ENCODE measurements at regions not wholly inside any gene's neighbourhood (a gene's known extent, or its start where the extent isn't known, plus 50 kb on each side); places are given as distances from the start of the nearest gene placed in this dataset.

- Histone ChIP-seq H2AK5ac (ENCODE audit: low read depth, low read length) (no peak overlapping the region), H3K23me2 (ENCODE audit: low read depth, low read length) (no peaks in the 10 kb centered on the region), H2BK20ac (ENCODE audit: low read length) (no peak overlapping the region), H2BK12ac (ENCODE audit: low read depth, low read length) (no peak overlapping the region), H3K79me2 (ENCODE audit: control insufficient read depth in 1 of 2, insufficient read depth in 2 of 2, low read length in 2 of 2) (no peaks in the 10 kb centered on the region), H3K36me3 (ENCODE audit: control insufficient read depth in 2 of 4, insufficient read depth in 4 of 4, low read length in 3 of 4) (no peaks in the 10 kb centered on the region), H3K27ac (ENCODE audit: low read depth, low read length) (no peak overlapping the region), H3K79me1 (ENCODE audit: low read depth, low read length) (no peaks in the 10 kb centered on the region), H3K56ac (replicated peaks; ENCODE audit: insufficient read length, low read depth, low read length) (no peak overlapping the region), H3K9me3 (ENCODE audit: insufficient read depth in 2 of 2, low read depth in 1 of 2, low read length in 1 of 2) (no peaks in the 10 kb centered on the region; a peak in 1 of 4 replicates), H2BK15ac (ENCODE audit: low read length) (no peak overlapping the region), H3K18ac (ENCODE audit: extremely low read depth, low read length) (no peak overlapping the region), H3K14ac (ENCODE audit: insufficient read length) (no peak overlapping the region), H3K4me3 (ENCODE audit: extremely low read depth in 1 of 4, insufficient read depth in 2 of 4, low read depth in 3 of 4, low read length in 4 of 4) (no peak overlapping the region), H4K91ac (replicated peaks; ENCODE audit: insufficient read length, low read length) (no peak overlapping the region), H3K4me1 (replicated peaks in 1 of 4; ENCODE audit: control insufficient read depth in 3 of 4, insufficient read depth in 4 of 4, low read length in 3 of 4) (no peaks in the 10 kb centered on the region), H2BK120ac (replicated peaks; ENCODE audit: low read depth, low read length) (no peak overlapping the region), H4K20me1 (replicated peaks in 1 of 2; ENCODE audit: control insufficient read depth in 1 of 2, insufficient read depth in 2 of 2, low read length in 2 of 2) (no peaks in the 10 kb centered on the region), H2AFZ (ENCODE audit: low read length) (no peak overlapping the region), H3K27me3 (replicated peaks in 1 of 4; ENCODE audit: control insufficient read depth in 3 of 4, extremely low read depth in 1 of 4, insufficient read depth in 3 of 4, low read length in 3 of 4) (no peaks in the 10 kb centered on the region), H4K5ac (ENCODE audit: insufficient read length, low read depth, low read length) (no peak overlapping the region), H3K4me2 (ENCODE audit: insufficient read depth in 1 of 2, low read depth in 2 of 2, low read length in 2 of 2) (no peak overlapping the region), H3K4ac (replicated peaks; ENCODE audit: insufficient read length, low read depth, low read length) (no peak overlapping the region), H2BK5ac (ENCODE audit: low read depth, low read length) (no peak overlapping the region), H3K9ac (replicated peaks in 1 of 4; ENCODE audit: extremely low read depth in 1 of 4, low read depth in 3 of 4, low read length in 3 of 4) (no peak overlapping the region), H3K23ac (ENCODE audit: insufficient read length) (no peak overlapping the region), H4K8ac (ENCODE audit: extremely low read depth, insufficient read depth, low read length) (no peak overlapping the region)
- 92% methylated on average over 4 of the region's 4 CpGs; no CpG with 5 or more reads in 1 of the 2 experiments for WGBS, 2 experiments (ENCODE audit: extremely low coverage in 1 of 2, insufficient coverage in 1 of 2, insufficient read length in 1 of 2, insufficient replicate concordance in 2 of 2, low coverage in 1 of 2, low lambda C conversion rate in 2 of 2, missing lambda C conversion rate in 1 of 2)
- DNase-seq (ENCODE audit: low read depth in 1 of 2, low spot score in 2 of 2) (no peak), FAIRE-seq (no peak)
- ChIA-PET CTCF (ENCODE audit: partially characterized antibody) (no interaction called here), POLR2A (ENCODE audit: partially characterized antibody) (no interaction called here)
- TF ChIP-seq NRF1 (IDR thresholded peaks at IDR 0.05; ENCODE audit: low read depth, low read length) (no peak), ASH2L (IDR thresholded peaks at IDR 0.05; ENCODE audit: low read length) (no peak), POLR2AphosphoS5 (IDR thresholded peaks at IDR 0.05; ENCODE audit: low read depth, low read length) (no peak), KDM1A (IDR thresholded peaks at IDR 0.05; ENCODE audit: borderline replicate concordance, low read length) (no peak)
Measured at GRCh38 chr18:60664736-60665135, 292.2 kb upstream of the MC4R start.

Data from H1 (cell line).